WTC11 (cell line): ENCODE measurements at regions not wholly inside any gene's neighbourhood (a gene's known extent, or its start where the extent isn't known, plus 50 kb on each side); places are given as distances from the start of the nearest gene placed in this dataset.

Experiments
- ATAC-seq: fragments of 200-7000 bp; cut with Tn5 transposase; 2 replicates; pipeline ENCODE4 v1.10.0; 2021; ENCODE audit warnings: mild to moderate bottlenecking, moderate library complexity
- CTCF ChIA-PET: fragments of 300-600 bp; sonication (Branson Sonifier 250); formaldehyde crosslinking; loops from one replicate; lab custom pipeline; 2021; ENCODE audit warnings: antibody characterized with exemption; lab: Charles Lee
- POLR2A ChIA-PET: fragments of 350-600 bp; sonication (Branson Sonifier 250); formaldehyde crosslinking; loops from one replicate; lab custom pipeline; 2021; ENCODE audit warnings: antibody characterized with exemption; lab: Charles Lee
- DNase-seq: peaks from one replicate; pipeline ENCODE4 v3.0.0; 2021; ENCODE audit warnings: low spot score
- H3K27ac Mint-ChIP-seq: 2 replicates; pipeline ENCODE4 v1.8.0; 2021; ENCODE audit warnings: mixed read lengths
- H3K27me3 Mint-ChIP-seq: 2 replicates; pipeline ENCODE4 v1.8.0; 2021; ENCODE audit warnings: low read depth, mild to moderate bottlenecking, moderate library complexity, mixed read lengths
- H3K36me3 Mint-ChIP-seq: 2 replicates; pipeline ENCODE4 v1.8.0; 2021; ENCODE audit warnings: mixed read lengths
- H3K4me1 Mint-ChIP-seq: 2 replicates; pipeline ENCODE4 v1.8.0; 2022; ENCODE audit warnings: mixed read lengths
- H3K4me3 Mint-ChIP-seq: 2 replicates; pipeline ENCODE4 v1.8.0; 2021; ENCODE audit warnings: mild to moderate bottlenecking, moderate library complexity, mixed read lengths
- H3K9me3 Mint-ChIP-seq: 2 replicates; pipeline ENCODE4 v1.8.0; 2021; ENCODE audit warnings: mixed read lengths
- AFF4 ChIP-seq: sonication (generic); formaldehyde crosslinking; IDR thresholded peaks from 2 replicates; pipeline ENCODE4 v1.8.1; 2023; ENCODE audit warnings: mild to moderate bottlenecking, missing genetic modification reagents, borderline replicate concordance
- AR ChIP-seq: fragments of 250-450 bp; sonication (Bioruptor Pico); IDR thresholded peaks from 2 replicates; pipeline ENCODE4 v1.9.0; 2021; ENCODE audit warnings: mild to moderate bottlenecking
- CREB1 ChIP-seq: sonication (generic); formaldehyde crosslinking; IDR thresholded peaks from 2 replicates; pipeline ENCODE4 v1.8.0; 2023; ENCODE audit warnings: mild to moderate bottlenecking, missing genetic modification reagents
- JAZF1 ChIP-seq: fragments of 250-450 bp; sonication (Bioruptor Pico); IDR thresholded peaks from 2 replicates; pipeline ENCODE4 v1.9.0; 2021; ENCODE audit warnings: moderate library complexity, mild to moderate bottlenecking, inconsistent platforms
- KAT7 ChIP-seq: sonication (generic); formaldehyde crosslinking; IDR thresholded peaks from 2 replicates; pipeline ENCODE4 v1.8.1; 2023; ENCODE audit warnings: missing genetic modification reagents, mild to moderate bottlenecking, borderline replicate concordance
- NFYB ChIP-seq: sonication (generic); formaldehyde crosslinking; conservative IDR thresholded peaks from 2 replicates; pipeline ENCODE4 v1.8.0; 2022; ENCODE audit warnings: low read depth, missing genetic modification reagents
- NR3C1 ChIP-seq: sonication (generic); formaldehyde crosslinking; conservative IDR thresholded peaks from 2 replicates; pipeline ENCODE4 v1.8.1; 2023; ENCODE audit warnings: low read depth, mild to moderate bottlenecking, missing genetic modification reagents
- PRRX2 ChIP-seq: fragments of 250-450 bp; sonication (Bioruptor Pico); IDR thresholded peaks from 2 replicates; pipeline ENCODE4 v1.8.0; 2021; ENCODE audit warnings: mild to moderate bottlenecking
- TEAD1 ChIP-seq: sonication (generic); formaldehyde crosslinking; IDR thresholded peaks from 2 replicates; pipeline ENCODE4 v1.8.0; 2022; ENCODE audit warnings: mild to moderate bottlenecking, missing genetic modification reagents
- ZNF138 ChIP-seq: sonication (generic); formaldehyde crosslinking; conservative IDR thresholded peaks from 2 replicates; pipeline ENCODE4 v1.8.1; 2022; ENCODE audit warnings: mild to moderate bottlenecking, moderate library complexity, missing genetic modification reagents
- ZNF219 ChIP-seq: sonication (generic); formaldehyde crosslinking; IDR thresholded peaks from 2 replicates; pipeline ENCODE4 v1.8.0; 2023; ENCODE audit warnings: missing genetic modification reagents, mild to moderate bottlenecking, borderline replicate concordance
- ZNF263 ChIP-seq: sonication (generic); formaldehyde crosslinking; IDR thresholded peaks from 2 replicates; pipeline ENCODE4 v1.8.1; 2022; ENCODE audit warnings: low read depth, mild to moderate bottlenecking, moderate library complexity, missing genetic modification reagents
- ZNF281 ChIP-seq: sonication (generic); formaldehyde crosslinking; IDR thresholded peaks from 2 replicates; pipeline ENCODE4 v1.8.0; 2023; ENCODE audit warnings: mild to moderate bottlenecking, missing genetic modification reagents
- ZNF532 ChIP-seq: fragments of 250-450 bp; sonication (Bioruptor Pico); IDR thresholded peaks from 2 replicates; pipeline ENCODE4 v1.9.0; 2021; ENCODE audit warnings: mild to moderate bottlenecking, borderline replicate concordance
- ZNF671 ChIP-seq: fragments of 250-450 bp; sonication (Bioruptor Pico); IDR thresholded peaks from 2 replicates; pipeline ENCODE4 v1.8.0; 2021; ENCODE audit warnings: mild to moderate bottlenecking

- TF ChIP-seq ZNF281 (CRISPR knock-in tag) (no peak), KAT7 (CRISPR knock-in tag) (no peak), JAZF1 (CRISPR knock-in tag) (no peak), AFF4 (CRISPR knock-in tag) (no peak), ZNF263 (CRISPR knock-in tag) (no peak), CREB1 (CRISPR knock-in tag) (no peak), TEAD1 (CRISPR knock-in tag) (no peak), NR3C1 (no peak), ZNF219 (CRISPR knock-in tag) (no peak), ZNF671 (CRISPR knock-in tag) (no peak), PRRX2 (CRISPR knock-in tag) (no peak), ZNF138 (CRISPR knock-in tag) (no peak), NFYB (no peak), ZNF532 (CRISPR knock-in tag) (no peak), AR (CRISPR knock-in tag) (no peak)
- Mint-ChIP-seq H3K27me3 (no peaks in the 10 kb centered on the region; the same call in 1 of the 2 replicates), H3K36me3 (no peaks in the 10 kb centered on the region), H3K27ac (no peak overlapping the region), H3K4me3 (no peak overlapping the region), H3K9me3 (peaks cover 6% of the 10 kb centered on the region), H3K4me1 (peaks cover 28% of the 10 kb centered on the region)
- DNase-seq: no peak
- no peak for ATAC-seq
- ChIA-PET CTCF (interaction anchor here (1.0 kb wide), 1 partner anchor 51 kb away, joined by 4 read pairs; no protein-coding TSS in a partner anchor), POLR2A (no interaction called here)
These were observed 159.5 kb downstream of the LY86 start for GRCh38 chr6:6748001-6748400.
